HG03025 (cell line): ENCODE measurements at regions not wholly inside any gene's neighbourhood (a gene's known extent, or its start where the extent isn't known, plus 50 kb on each side); places are given as distances from the start of the nearest gene placed in this dataset.
"Not testable (repeated sequence)": the region's sequence is repeated elsewhere in the genome, so short reads cannot be mapped to it uniquely, and the experiment has no call there.

Source experiments
- ATAC-seq: cut with Tn5 transposase; IDR thresholded peaks from one replicate; pipeline ENCODE4 v1.9.1; 2021; ENCODE audit warnings: mild to moderate bottlenecking, moderate library complexity; ENCODE audit not compliant: unreplicated experiment, low FRiP score

DNA sequence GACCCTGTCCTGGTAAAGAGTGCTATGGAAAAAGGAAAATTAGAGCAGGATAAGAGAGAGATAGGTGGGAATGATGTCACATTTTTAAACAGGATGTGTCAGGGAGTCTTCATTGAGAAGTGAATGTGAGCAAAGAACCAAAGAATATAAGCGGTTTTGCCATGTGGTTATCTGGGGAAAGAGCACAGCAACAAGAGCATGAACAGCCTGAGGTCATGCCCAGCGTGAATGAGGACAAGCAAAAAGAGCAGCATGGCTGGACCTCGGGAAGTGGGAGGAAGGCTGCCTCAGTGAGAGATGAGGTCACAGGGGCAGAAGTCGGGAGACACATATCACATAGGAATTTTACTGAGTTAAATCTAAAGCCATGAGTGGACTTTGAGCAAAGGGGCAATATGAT is 82.8 kb upstream of the HES1 start:
- no peak for ATAC-seq

DNA sequence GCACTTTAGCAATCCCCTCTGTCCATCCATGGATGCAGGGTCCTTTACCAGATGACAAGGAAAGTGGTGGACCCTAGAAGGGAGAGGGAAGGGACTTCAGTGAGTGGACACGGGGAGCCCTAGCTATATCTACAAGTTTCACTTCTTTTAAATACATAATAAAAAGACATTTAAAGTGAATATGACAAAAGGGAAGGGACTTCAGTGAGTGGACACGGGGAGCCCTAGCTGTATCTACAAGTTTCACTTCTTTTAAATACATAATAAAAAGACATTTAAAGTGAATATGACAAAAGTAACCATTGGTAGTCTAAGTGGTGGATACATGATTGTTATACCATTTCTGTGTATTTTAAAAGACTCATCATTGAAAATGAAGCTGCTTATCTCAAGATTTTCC is 81.9 kb upstream of the HES1 start:
- ATAC-seq, result no peak

DNA sequence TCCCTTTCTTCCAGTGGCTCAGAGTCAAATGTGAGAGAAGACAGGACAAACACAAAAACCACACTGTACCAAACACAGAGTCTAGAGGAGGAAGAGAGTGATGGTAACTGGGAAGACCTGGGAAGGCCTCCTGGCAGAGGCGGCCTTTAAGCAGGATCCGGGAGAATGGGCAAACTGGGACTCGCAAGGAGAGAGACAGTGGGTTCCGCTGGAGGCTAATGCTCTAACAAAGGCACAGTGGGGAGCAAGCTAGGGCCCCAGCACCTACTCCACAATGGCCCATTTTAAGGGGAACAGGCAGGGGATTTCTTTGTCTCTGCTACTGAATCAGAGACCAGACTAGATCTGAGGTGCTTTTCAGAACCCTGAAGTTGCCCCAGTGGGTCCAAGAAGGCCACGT is 81.4 kb upstream of the HES1 start:
- no peak for ATAC-seq

DNA sequence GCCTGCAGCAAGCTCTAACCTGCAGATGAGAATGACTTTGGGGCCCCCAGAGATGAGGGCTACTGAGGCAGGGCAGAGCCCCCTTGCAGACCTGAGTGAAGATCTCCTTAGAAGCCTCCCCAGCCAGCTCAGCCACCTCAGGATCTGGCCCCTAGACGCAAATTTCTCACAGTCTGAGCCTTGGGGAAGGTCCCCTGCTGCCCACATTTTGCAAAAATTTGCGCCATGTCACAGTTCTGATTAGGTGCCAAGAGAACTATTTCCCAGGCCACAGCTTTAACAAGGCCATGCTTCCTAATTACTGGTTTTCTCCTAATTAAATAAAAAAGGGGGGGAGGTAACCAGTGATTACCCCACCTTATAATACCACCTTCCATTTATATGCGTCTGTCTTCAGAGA is 81.0 kb upstream of the HES1 start:
- ATAC-seq, result no peak

DNA sequence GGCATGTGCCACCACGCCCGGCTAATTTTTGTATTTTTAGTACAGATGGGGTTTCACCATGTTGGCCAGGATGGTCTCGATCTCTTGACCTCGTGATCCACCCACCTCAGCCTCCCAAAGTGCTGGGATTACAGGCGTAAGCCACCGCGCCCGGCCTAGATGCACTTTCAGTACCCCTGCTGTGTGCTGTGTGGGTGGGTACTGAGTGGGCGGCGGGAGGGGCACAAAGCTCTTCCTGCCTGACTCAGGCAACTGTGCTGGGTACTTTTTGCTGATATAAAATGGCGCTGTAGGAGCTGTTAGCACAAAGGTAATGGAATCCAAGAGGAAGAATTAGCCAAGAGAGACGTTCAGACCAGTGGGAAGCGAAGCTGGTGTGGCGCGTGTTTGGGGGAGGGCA is 79.6 kb upstream of the HES1 start:
- not testable (repeated sequence) for ATAC-seq

DNA sequence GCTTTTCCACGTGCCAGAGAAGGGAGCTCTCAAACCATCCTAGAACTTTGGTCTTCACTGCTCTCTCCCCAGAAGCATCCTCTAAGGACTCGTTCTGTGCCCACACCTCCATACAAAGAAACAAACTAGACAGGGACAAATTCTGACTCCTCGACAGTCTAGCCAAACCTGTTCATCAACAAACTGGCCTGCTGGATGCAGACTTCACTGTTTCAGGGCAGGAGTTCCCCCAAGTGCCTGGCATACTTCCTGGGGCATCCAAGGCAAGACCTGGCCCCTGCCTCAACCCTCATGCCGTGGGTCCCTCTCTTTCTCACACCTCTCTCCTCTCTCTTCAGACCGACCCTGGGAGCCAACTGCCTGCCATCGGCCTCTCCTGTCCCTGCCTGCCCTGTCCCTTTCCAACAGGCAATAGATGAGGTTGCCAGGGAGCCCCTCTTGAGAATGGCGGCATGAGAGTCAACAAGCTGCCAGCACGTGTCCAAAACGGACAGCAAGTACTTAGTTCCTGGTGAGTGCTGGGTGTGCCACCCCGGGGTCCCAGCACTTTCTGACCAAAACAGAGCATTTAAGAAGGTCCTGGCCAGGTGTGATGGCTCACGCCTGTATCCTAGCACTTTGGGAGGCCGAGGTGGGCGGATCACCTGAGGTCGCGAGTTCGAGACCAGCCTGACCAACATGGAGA is 79.1 kb upstream of the HES1 start:
- no peak for ATAC-seq

DNA sequence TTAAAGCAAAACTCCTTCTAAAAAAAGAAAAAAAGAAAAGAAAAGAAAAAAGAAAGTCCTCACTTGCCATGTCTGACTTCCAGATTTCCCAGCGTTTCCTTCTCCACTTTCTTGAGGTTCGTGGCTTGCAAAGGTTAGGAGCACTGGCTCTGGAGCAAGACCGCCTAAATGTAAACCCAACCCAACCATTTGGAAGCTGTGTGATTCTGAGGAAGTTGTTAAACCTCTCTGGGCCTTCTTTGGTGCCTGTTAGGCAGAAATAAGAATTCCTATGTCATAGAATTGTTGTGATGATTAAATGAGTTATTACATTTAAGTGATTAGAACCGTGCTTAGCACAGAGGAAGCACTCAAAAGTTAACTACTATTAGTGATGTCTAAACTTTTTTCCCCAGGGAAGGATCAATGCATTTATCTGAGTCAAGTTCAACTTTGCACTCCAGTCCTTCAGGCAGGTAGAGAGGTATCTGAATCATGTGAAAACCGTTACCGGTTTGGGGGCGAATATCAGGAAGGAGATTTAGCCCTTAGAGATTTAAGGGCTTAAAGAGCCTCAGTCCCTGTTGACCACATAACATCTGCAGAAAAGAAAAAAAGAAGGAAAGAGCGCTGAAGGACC is 78.3 kb upstream of the HES1 start:
- no peak for ATAC-seq

DNA sequence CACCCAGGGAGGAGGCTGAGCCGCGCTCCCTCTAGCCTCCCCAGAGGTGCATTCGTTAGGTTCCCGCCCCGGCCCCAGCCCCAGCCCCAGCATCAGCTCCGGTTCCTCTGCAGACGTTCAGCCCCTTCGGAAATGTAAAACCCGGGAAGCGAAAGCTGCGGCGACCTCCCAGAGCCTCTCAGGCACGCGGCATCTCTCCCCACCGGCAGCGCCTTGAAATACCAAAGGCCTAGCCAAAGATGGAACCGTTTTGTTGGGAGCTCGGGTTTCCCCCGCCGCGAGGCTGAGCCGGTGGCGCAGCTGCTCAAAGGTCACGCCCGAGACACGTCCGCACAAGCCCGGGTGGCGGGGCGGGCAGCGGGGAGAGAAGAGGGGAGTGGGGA is 77.8 kb upstream of the HES1 start:
- ATAC-seq, result no peak

DNA sequence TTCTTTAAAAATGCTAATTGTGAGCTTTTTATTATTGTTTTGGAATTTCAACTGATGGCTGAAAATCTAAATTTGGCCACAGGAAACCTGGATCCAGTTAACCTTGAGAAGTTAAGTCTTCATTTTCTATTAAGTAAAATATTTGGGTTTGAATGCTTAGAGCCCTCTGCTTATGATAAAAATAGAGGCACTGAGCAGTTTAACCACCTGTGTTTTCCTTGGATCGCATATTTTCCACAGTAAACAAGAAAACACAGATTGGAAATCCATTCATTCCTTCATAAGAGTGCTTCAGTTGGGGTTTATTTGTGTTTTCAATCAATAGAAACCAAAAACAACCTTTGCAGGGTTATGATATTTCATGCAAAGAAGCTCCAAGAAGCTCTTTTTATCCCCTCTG is 77.2 kb upstream of the HES1 start:
- ATAC-seq, result no peak

DNA sequence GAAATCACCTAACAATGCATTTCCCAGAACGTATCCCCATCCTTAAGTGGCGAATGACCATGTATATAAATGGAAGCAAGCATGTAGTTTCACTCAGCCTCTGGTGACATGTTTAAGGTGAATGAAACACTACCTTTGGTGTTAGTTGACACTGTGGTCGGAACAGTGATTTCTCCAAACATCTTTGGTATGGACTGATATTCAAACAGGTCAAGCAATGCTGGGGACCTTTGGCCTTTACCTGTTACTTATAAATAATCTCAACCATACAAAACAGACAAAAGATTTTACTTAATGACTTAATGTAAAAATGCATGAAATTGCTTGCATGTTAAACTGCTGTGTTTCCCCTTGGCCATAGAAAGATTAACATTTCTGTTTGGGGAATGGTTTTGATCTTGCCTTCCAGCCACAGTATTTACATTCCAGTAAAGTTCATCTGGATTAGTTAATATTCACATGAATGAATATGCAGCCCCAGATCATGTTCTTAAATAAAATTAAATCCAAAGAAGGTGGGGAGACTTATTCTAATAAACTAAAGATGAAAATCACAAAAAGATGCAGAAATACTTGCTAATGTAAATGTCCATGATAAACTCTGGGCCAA is 74.4 kb upstream of the HES1 start:
- ATAC-seq, result no peak

DNA sequence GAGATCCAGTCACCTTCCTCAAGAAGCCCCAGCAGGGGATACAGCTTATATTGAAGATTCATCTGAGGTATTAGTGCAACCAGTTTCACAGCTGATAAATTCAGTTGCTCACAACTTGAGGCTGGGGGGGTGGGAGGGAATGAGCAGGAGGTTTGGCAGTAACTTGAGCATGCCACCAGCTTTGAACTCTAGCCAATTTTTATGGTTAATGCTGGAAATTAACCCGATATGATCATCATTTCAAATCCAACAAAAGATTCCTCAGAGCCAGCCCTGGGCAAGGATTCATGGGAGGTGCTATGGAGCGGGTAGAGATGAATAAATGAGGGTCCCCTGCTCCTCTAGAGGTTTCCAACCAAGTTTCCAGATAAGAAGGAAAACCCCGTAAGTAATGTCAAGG is 73.1 kb upstream of the HES1 start:
- no peak for ATAC-seq

DNA sequence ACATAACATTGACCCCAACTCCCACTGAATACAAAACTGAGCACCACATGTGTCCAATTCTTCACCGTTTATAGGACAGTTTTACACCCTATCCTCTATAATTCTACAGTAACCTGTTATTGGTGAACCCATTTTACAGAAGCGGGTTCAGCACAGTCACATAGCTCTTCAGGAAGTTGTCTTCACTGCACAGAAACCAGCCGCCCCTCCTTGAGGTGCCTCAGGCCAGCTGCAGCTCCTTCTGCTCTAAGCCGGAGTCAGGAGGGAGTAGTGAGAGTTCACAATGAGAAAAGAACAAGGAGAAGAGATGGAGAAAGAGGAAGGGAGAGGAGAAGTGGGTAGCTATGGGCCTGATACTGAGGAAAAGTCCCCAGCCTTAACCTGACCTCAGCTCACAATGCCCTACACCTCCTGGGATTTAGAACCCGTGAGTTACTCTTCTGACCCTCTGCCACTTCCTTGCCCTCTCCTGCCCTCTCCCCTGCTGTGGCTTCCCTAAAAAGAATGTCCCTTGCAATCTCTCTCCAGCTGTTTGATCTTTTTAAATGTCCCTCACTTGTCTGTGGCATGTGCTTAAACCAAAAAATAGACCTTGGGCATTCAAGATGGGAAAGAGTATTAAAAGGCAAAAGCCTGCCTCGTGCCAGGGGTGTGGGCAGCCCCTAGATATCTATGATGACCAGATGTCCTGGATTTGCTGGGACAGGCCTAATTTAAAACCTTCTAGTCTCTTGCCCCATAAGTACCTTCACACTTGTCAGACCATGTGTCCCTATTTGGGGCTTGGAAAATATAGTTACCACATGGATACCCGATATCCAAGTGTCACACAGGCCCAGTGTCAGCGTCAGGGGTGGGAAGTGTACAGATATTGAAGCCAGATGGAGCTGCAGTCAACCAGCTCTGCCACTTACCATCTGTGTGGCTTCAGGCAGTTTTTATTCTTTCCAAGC is 71.3 kb upstream of the HES1 start:
- ATAC-seq, result peak; percentile 59

DNA sequence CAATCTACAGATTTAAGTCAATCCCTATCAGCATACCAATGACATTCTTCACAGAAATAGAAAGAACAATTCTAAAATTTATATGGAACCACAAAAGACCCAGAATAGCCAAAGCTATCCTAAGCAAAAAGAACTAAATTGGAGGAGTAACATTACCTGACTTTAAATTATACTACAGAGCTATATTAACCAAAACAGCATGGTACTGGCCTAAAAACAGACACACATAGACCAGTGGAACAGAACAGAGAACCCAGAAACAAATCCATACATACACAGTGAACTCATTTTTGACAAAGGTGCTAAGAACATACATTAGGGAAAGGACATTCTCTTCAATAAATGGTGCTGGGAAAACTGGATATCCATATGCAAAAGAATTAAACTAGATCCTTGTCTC is 68.6 kb upstream of the HES1 start:
- not testable (repeated sequence) for ATAC-seq

DNA sequence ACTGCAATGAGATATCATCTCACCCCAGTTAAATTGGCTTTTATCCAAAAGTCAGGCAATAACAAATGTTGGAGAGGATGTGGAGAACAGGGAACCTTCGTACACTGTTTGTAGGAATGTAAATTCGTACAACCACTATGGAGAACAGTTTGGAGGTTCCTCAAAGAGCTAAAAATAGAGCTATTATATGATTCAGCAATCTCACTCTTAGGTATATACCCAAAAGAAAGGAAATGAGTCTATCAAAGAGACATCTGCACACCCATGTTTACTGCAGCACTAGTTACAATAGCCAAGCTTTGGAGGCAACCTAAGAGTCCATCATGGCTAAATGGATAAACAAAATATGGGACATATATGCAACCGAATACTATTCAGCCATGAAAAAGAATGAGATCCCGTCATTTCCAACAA is 68.0 kb upstream of the HES1 start:
- no peak for ATAC-seq

DNA sequence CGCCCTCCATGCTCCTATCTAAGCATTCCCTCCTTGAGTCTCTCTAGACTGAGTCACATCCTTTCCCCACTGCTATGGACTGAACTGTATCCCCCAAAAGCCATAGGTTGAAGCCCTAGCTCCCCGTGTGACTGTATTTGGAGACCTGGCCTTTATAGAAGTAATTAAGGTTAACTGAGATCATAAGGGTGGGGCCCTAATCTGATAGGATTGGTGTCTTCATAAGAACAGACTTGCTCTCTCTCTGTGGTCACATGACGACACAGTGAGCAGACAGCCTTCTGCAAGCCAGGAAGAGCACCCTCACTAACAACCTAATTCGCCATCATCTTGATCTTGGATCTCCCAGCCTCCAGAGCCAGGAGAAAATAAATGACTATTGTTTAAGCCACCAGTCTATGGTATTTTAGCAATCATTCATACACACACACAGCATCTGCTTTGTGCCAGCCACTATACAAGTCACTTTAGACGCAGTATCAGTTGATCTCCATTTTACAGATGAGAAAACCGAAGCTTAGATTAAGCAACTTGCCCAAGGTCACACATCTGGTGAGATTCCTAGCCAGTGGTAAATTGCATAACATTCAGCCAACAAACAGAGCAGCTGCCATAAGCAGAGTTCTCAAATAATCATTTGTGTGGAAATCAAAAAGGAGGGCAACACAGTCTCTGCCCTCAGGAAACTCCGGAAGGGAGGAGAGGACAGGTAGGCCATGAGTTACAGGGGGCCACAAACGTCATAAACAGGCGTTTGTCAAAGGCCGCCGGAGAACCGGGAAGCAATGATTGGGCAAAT is 66.3 kb upstream of the HES1 start:
- ATAC-seq, result no peak

DNA sequence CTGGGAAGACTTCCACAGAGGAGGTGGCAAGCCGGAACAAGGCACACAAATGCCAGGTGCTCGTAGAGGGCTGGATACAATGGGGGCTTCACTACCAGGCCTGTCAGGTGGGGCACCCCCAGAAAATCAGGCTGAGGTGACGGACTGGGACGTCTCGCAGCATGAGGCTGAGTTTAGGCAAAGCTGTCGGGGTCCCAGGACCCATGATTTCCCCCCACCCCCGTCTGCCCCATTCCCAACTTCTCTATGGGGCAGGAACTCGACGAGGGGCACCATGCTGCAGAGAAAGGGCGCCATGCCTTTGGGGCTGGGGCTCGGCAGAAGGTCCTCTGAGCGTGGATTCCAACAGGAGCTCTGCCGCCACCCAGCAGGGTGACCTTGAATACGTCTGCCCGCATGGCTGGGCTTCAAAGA is 65.7 kb upstream of the HES1 start:
- ATAC-seq, result no peak

DNA sequence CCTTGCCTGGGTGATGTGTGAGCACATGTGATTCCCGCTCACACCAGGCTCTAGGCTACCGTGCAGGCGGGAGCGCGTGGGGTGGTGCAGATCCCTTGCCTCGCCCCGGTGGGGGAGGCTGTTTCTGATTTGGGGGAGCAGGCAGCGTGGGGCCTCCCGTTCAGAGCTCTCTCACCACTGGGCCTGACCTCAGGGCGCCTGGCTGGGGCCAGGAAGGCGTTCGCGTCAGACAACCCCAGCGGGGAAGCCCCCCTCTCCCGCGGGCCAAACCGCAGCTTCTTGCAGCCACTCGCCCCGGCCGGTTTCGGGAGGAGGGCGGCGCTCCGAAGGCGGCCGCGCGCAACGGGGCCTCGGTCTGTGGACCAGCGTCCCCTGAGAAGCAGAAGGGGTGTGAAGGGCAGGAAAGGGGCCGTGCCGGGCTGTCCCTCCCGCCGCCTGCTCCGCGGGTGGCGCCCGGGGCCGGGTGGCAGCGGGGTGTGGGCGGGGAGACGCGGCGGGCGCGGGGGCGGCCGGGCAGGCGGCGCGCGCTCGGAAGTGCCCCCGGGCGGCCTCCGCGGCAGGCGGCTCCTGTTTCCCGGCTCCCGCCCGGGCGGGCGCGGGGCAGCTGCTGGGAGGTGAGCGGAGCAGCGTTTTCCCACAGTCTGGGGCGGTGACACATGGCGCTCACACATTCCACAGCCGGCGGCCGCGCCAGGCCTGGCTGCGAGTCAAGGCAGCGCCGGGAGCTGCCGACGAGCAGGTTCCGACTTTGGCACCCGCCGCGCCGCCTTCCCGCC is 65.1 kb upstream of the HES1 start:
- peak; percentile 86 for ATAC-seq

DNA sequence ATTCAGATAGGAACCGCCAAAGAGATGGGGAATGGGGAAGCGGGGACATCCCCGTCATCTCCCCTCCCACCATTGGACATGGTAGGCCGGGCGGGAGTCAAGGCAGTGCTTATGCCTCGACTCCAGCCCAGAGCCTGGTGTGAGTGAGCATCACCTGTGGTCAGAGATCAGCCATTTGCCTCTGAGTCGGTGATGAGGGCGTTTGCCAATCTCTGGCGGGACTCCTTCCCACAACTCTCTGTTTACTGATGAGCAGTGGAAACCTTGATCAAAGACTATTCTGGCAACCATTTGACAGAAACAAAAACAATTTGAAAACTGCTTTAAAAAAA is 63.9 kb upstream of the HES1 start:
- no peak for ATAC-seq

DNA sequence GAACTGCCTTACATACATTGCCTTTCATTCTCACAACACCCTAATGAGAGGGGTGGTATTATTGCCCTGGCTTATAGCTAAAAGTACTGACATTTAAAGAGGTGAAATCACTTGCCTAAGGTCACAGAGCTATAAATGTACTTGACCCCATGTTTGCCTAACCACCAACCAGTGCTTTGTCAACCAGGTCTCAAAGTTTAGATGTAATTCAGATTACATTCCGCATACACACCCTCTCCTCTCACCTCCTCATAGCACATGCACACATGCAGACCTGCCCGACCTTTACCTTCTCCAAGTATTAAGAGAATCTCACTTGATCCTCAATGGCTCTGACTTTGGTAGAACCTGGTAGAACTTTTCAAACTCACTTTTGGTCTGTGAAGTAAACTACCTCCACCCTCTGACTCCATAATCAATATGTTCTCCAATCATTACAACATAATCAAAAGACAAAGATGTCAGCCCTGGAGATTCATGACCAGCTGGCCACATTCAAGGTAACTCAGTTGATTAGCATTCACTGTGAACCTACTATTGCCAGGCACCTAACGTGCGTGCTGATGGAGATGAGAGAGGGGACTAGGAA is 63.2 kb upstream of the HES1 start:
- ATAC-seq, result no peak
